ENCODE measurements at regions not wholly inside any gene's neighbourhood (a gene's known extent, or its start where the extent isn't known, plus 50 kb on each side); places are given as distances from the start of the nearest gene placed in this dataset.
"Not testable (repeated sequence)": the region's sequence is repeated elsewhere in the genome, so short reads cannot be mapped to it uniquely, and the experiment has no call there.

GRCh38 chr9:99634186-99634585, 187.5 kb upstream of the NR4A3 start:
- peak; percentile 16 for DNase-seq

GRCh38 chr9:99635032-99635431, 186.7 kb upstream of the NR4A3 start:
- DNase-seq = peak; percentile 40

GRCh38 chr9:99637641-99638040, 184.0 kb upstream of the NR4A3 start:
- no peak for DNase-seq

GRCh38 chr9:99638971-99639370, 182.7 kb upstream of the NR4A3 start:
- no peak for DNase-seq

GRCh38 chr9:99647604-99648003, 174.1 kb upstream of the NR4A3 start:
- no peak for DNase-seq

GRCh38 chr9:99650187-99650874, 171.4 kb upstream of the NR4A3 start:
- DNase-seq = no peak

GRCh38 chr9:99660191-99660636, 161.5 kb upstream of the NR4A3 start:
- DNase-seq = no peak

- DNase-seq = no peak
Observed at GRCh38 chr9:99663297-99663696, 158.4 kb upstream of the NR4A3 start.

- DNase-seq = no peak
Observed at GRCh38 chr9:99663856-99664255, 157.8 kb upstream of the NR4A3 start.

- DNase-seq = no peak
Observed at GRCh38 chr9:99666571-99666970, 155.1 kb upstream of the NR4A3 start.

GRCh38 chr9:99670886-99671285, 150.8 kb upstream of the NR4A3 start:
- not testable (repeated sequence) for DNase-seq

- peak; percentile 45 for DNase-seq
Observed at GRCh38 chr9:99677281-99677680, 144.4 kb upstream of the NR4A3 start.

- DNase-seq = no peak
Observed at GRCh38 chr9:99678566-99678965, 143.1 kb upstream of the NR4A3 start.

- DNase-seq = peak; percentile 59
Observed at GRCh38 chr9:99680191-99680590, 141.5 kb upstream of the NR4A3 start.

- no peak for DNase-seq
Observed at GRCh38 chr9:99681113-99681512, 140.6 kb upstream of the NR4A3 start.

- no peak for DNase-seq
Observed at GRCh38 chr9:99682378-99682777, 139.3 kb upstream of the NR4A3 start.

GRCh38 chr9:99682870-99683269, 138.8 kb upstream of the NR4A3 start:
- DNase-seq = no peak

GRCh38 chr9:99690573-99690972, 131.1 kb upstream of the NR4A3 start:
- no peak for DNase-seq

- DNase-seq = no peak
Observed at GRCh38 chr9:99693888-99694287, 127.8 kb upstream of the NR4A3 start.

- DNase-seq = no peak
Observed at GRCh38 chr9:99694393-99694792, 127.3 kb upstream of the NR4A3 start.

- DNase-seq = no peak
Observed at GRCh38 chr9:99699396-99699795, 122.3 kb upstream of the NR4A3 start.

GRCh38 chr9:99712214-99712613, 109.5 kb upstream of the NR4A3 start:
- DNase-seq = peak; percentile 15

GRCh38 chr9:99713838-99714306, 107.8 kb upstream of the NR4A3 start:
- DNase-seq = no peak

GRCh38 chr9:99718631-99719030, 103.1 kb upstream of the NR4A3 start:
- DNase-seq = no peak

Measured in fibroblast of skin of abdomen (primary cell).